ENCODE measurements at regions not wholly inside any gene's neighbourhood (a gene's known extent, or its start where the extent isn't known, plus 50 kb on each side); places are given as distances from the start of the nearest gene placed in this dataset.

- TF ChIP-seq CTCF (IDR thresholded peaks at IDR 0.05; ENCODE audit: borderline replicate concordance, extremely low read depth, low read length, poor library complexity, severe bottlenecking): no peak
- TF ChIP-seq EZH2 (IDR thresholded peaks at IDR 0.05; ENCODE audit: borderline replicate concordance, low read depth, low read length, severe bottlenecking): no peak
Measured at GRCh38 chr9:124124729-124125650, 113.4 kb downstream of the LHX2 start.
